ENCODE measurements at regions not wholly inside any gene's neighbourhood (a gene's known extent, or its start where the extent isn't known, plus 50 kb on each side); places are given as distances from the start of the nearest gene placed in this dataset.
A peak's percentile ranks its signal among the peaks of the same experiment; 100 is the strongest.
"Not testable (repeated sequence)": the region's sequence is repeated elsewhere in the genome, so short reads cannot be mapped to it uniquely, and the experiment has no call there.

- no peaks in the 10 kb centered on the region for H3K79me2 ChIP-seq (ENCODE audit: control insufficient read depth, insufficient read depth, low read length)
- TF ChIP-seq EZH2 (IDR thresholded peaks at IDR 0.05; ENCODE audit: low read length, missing control alignments), result no peak
- TF ChIP-seq CTCF (conservative IDR thresholded peaks at IDR 0.05 in 1 of 2, IDR thresholded peaks at IDR 0.05 in 1 of 2; ENCODE audit: low read depth in 1 of 2, low read length in 2 of 2), result no peak
- no peak overlapping the region for H3K9ac ChIP-seq (ENCODE audit: insufficient read depth, low read length)
- peak; percentile 69 to 78 for DNase-seq (ENCODE audit: low read depth in 2 of 2)
- H3K36me3 ChIP-seq (ENCODE audit: control insufficient read depth, insufficient read depth, low read length), result no peaks in the 10 kb centered on the region
- H4K20me1 ChIP-seq (ENCODE audit: control insufficient read depth, extremely low read depth, insufficient read depth, low read length), result no peaks in the 10 kb centered on the region
- H3K4me1 ChIP-seq (ENCODE audit: control insufficient read depth, extremely low read depth, insufficient read depth, low read length), result no peaks in the 10 kb centered on the region
- H3K9me3 ChIP-seq (ENCODE audit: control insufficient read depth, insufficient read depth, low read depth, low read length), result no peaks in the 10 kb centered on the region
- no peak overlapping the region for H3K4me2 ChIP-seq (ENCODE audit: extremely low read depth, insufficient read depth, low read length)
- no peak overlapping the region for H3K4me3 ChIP-seq (replicated peaks in 1 of 4; ENCODE audit: control extremely low read depth in 1 of 4, insufficient read depth in 1 of 4, low read depth in 3 of 4, low read length in 4 of 4)
- no peak overlapping the region for H3K27ac ChIP-seq (ENCODE audit: insufficient read depth, low read length)
- H2AFZ ChIP-seq (ENCODE audit: low read length), result no peak overlapping the region
- H3K27me3 ChIP-seq (ENCODE audit: control insufficient read depth, insufficient read depth, low read length), result no peaks in the 10 kb centered on the region
These were observed 189.2 kb upstream of the GK2 start for GRCh38 chr4:79597266-79597665.

- H4K20me1 ChIP-seq (ENCODE audit: control insufficient read depth, extremely low read depth, insufficient read depth, low read length); H3K36me3 ChIP-seq (ENCODE audit: control insufficient read depth, insufficient read depth, low read length); H3K4me2 ChIP-seq (ENCODE audit: extremely low read depth, insufficient read depth, low read length); DNase-seq (ENCODE audit: low read depth in 2 of 2); H3K9me3 ChIP-seq (ENCODE audit: control insufficient read depth, insufficient read depth, low read depth, low read length); H3K79me2 ChIP-seq (ENCODE audit: control insufficient read depth, insufficient read depth, low read length); H2AFZ ChIP-seq (ENCODE audit: low read length); H3K9ac ChIP-seq (ENCODE audit: insufficient read depth, low read length); H3K4me1 ChIP-seq (ENCODE audit: control insufficient read depth, extremely low read depth, insufficient read depth, low read length); H3K4me3 ChIP-seq (replicated peaks in 1 of 4; ENCODE audit: control extremely low read depth in 1 of 4, insufficient read depth in 1 of 4, low read depth in 3 of 4, low read length in 4 of 4); H3K27ac ChIP-seq (ENCODE audit: insufficient read depth, low read length); H3K27me3 ChIP-seq (ENCODE audit: control insufficient read depth, insufficient read depth, low read length): not testable (repeated sequence)
These were observed 184.2 kb upstream of the GK2 start for GRCh38 chr4:79592218-79592617.

- H3K79me2 ChIP-seq (ENCODE audit: control insufficient read depth, insufficient read depth, low read length), result no peaks in the 10 kb centered on the region
- DNase-seq (ENCODE audit: low read depth in 2 of 2), result peak in 1 of 2 donors; percentile 6
- H3K4me3 ChIP-seq (replicated peaks in 1 of 4; ENCODE audit: control extremely low read depth in 1 of 4, insufficient read depth in 1 of 4, low read depth in 3 of 4, low read length in 4 of 4), result no peak overlapping the region
- H2AFZ ChIP-seq (ENCODE audit: low read length), result no peak overlapping the region
- no peaks in the 10 kb centered on the region for H3K9me3 ChIP-seq (ENCODE audit: control insufficient read depth, insufficient read depth, low read depth, low read length)
- no peak overlapping the region for H3K9ac ChIP-seq (ENCODE audit: insufficient read depth, low read length)
- no peaks in the 10 kb centered on the region for H4K20me1 ChIP-seq (ENCODE audit: control insufficient read depth, extremely low read depth, insufficient read depth, low read length)
- no peak overlapping the region for H3K27ac ChIP-seq (ENCODE audit: insufficient read depth, low read length)
- TF ChIP-seq EZH2 (IDR thresholded peaks at IDR 0.05; ENCODE audit: low read length, missing control alignments) (no peak), CTCF (conservative IDR thresholded peaks at IDR 0.05 in 1 of 2, IDR thresholded peaks at IDR 0.05 in 1 of 2; ENCODE audit: low read depth in 1 of 2, low read length in 2 of 2) (no peak)
- no peaks in the 10 kb centered on the region for H3K36me3 ChIP-seq (ENCODE audit: control insufficient read depth, insufficient read depth, low read length)
- H3K27me3 ChIP-seq (ENCODE audit: control insufficient read depth, insufficient read depth, low read length), result no peaks in the 10 kb centered on the region
- no peak overlapping the region for H3K4me2 ChIP-seq (ENCODE audit: extremely low read depth, insufficient read depth, low read length)
- H3K4me1 ChIP-seq (ENCODE audit: control insufficient read depth, extremely low read depth, insufficient read depth, low read length), result no peaks in the 10 kb centered on the region
These were observed 180.7 kb upstream of the GK2 start for GRCh38 chr4:79588679-79589078.

- not testable (repeated sequence) for H3K27ac ChIP-seq (ENCODE audit: insufficient read depth, low read length); H3K79me2 ChIP-seq (ENCODE audit: control insufficient read depth, insufficient read depth, low read length); H3K4me1 ChIP-seq (ENCODE audit: control insufficient read depth, extremely low read depth, insufficient read depth, low read length); H4K20me1 ChIP-seq (ENCODE audit: control insufficient read depth, extremely low read depth, insufficient read depth, low read length); H3K9me3 ChIP-seq (ENCODE audit: control insufficient read depth, insufficient read depth, low read depth, low read length); H2AFZ ChIP-seq (ENCODE audit: low read length); H3K36me3 ChIP-seq (ENCODE audit: control insufficient read depth, insufficient read depth, low read length); H3K9ac ChIP-seq (ENCODE audit: insufficient read depth, low read length); H3K4me3 ChIP-seq (replicated peaks in 1 of 4; ENCODE audit: control extremely low read depth in 1 of 4, insufficient read depth in 1 of 4, low read depth in 3 of 4, low read length in 4 of 4); DNase-seq (ENCODE audit: low read depth in 2 of 2); H3K4me2 ChIP-seq (ENCODE audit: extremely low read depth, insufficient read depth, low read length); H3K27me3 ChIP-seq (ENCODE audit: control insufficient read depth, insufficient read depth, low read length)
These were observed 179.2 kb upstream of the GK2 start for GRCh38 chr4:79587207-79587606.
